Tibial nerve (tissue), 4 donors: ENCODE measurements at regions not wholly inside any gene's neighbourhood (a gene's known extent, or its start where the extent isn't known, plus 50 kb on each side); places are given as distances from the start of the nearest gene placed in this dataset.

Source experiments
- DNase-seq, 2 donors: peaks; one replicate each; pipeline ENCODE4 v3.0.0-alpha.2; 2019; ENCODE audit warnings: low spot score in 2 of 2
- H3K27ac ChIP-seq, 4 donors: fragments of 200-600 bp; sonication (generic) in 3 of 4; one replicate each; pipeline ENCODE4 v1.5.1; 2017 to 2019; ENCODE audit warnings: mild to moderate bottlenecking in 1 of 4
- H3K27me3 ChIP-seq, 2 donors: fragments of 200-600 bp; sonication (generic) in 1 of 2; one replicate each; pipeline versions ENCODE4 v1.5.1 to v1.6.0; 2017 to 2019
- H3K36me3 ChIP-seq, 3 donors: fragments of 200-600 bp; sonication (generic); one replicate each; pipeline ENCODE4 v1.5.1; 2018 to 2019
- H3K4me1 ChIP-seq, 4 donors: fragments of 200-600 bp; sonication (generic) in 3 of 4; one replicate each; pipeline ENCODE4 v1.5.1; 2017 to 2019
- H3K4me3 ChIP-seq, 4 donors: fragments of 200-600 bp; sonication (generic) in 3 of 4; one replicate each; pipeline ENCODE4 v1.5.1; 2017 to 2019; ENCODE audit warnings: mild to moderate bottlenecking in 1 of 4, moderate library complexity in 1 of 4
- H3K9me3 ChIP-seq, 4 donors: fragments of 200-600 bp; sonication (generic) in 3 of 4; one replicate each; pipeline ENCODE4 v1.5.1; 2017 to 2019
- CTCF ChIP-seq, 5 experiments: fragments of 200-600 bp in 3 of 5; fragments of 450-650 bp in 2 of 5; sonication (generic) in 3 of 5; IDR thresholded peaks; one replicate each; pipeline ENCODE4 v1.5.1; 2016 to 2019; ENCODE audit warnings: antibody characterized with exemption in 5 of 5, mild to moderate bottlenecking in 3 of 5, moderate library complexity in 2 of 5
- EP300 ChIP-seq, 2 donors: sonication (generic); formaldehyde crosslinking; IDR thresholded peaks; one replicate each; pipeline ENCODE4 v1.6.1; 2017; ENCODE audit warnings: antibody characterized with exemption in 2 of 2, mild to moderate bottlenecking in 1 of 2
- POLR2A ChIP-seq, 2 donors: fragments of 450-650 bp; IDR thresholded peaks; one replicate each; pipeline ENCODE4 v1.6.1; 2017; ENCODE audit warnings: antibody characterized with exemption in 2 of 2, mild to moderate bottlenecking in 2 of 2, moderate library complexity in 2 of 2
- WGBS, 2 donors: methylation state at CpG; one replicate each; pipeline ENCODE4 v1.1.5; 2018; 5-methylcytosine and 5-hydroxymethylcytosine counted together

GRCh38 chr10:83262434-83262833 is 876.9 kb upstream of the GHITM start:
- Histone ChIP-seq H3K27ac (no peak overlapping the region), H3K9me3 (peaks cover 0 to 8% (median 0%) of the 10 kb centered on the region in 4 donors), H3K27me3 (no peaks in the 10 kb centered on the region), H3K4me1 (no peaks in the 10 kb centered on the region), H3K4me3 (no peak overlapping the region), H3K36me3 (no peaks in the 10 kb centered on the region)
- WGBS, 2 donors: 91 to 92% methylated on average over 1 of the region's 1 CpG
- TF ChIP-seq POLR2A (IDR thresholded peaks at IDR 0.05): no peak
- TF ChIP-seq CTCF (IDR thresholded peaks at IDR 0.05): no peak
- no peak for TF ChIP-seq EP300 (IDR thresholded peaks at IDR 0.05)
- DNase-seq: no peak

- no peak for DNase-seq
- Histone ChIP-seq H3K27ac (no peak overlapping the region), H3K4me3 (no peak overlapping the region), H3K4me1 (no peaks in the 10 kb centered on the region), H3K36me3 (no peaks in the 10 kb centered on the region), H3K27me3 (no peaks in the 10 kb centered on the region), H3K9me3 (no peaks in the 10 kb centered on the region)
- no peak for TF ChIP-seq EP300 (IDR thresholded peaks at IDR 0.05)
- TF ChIP-seq CTCF (IDR thresholded peaks at IDR 0.05): no peak
- TF ChIP-seq POLR2A (IDR thresholded peaks at IDR 0.05): no peak
- 75 to 77% methylated on average over 3 of the region's 3 CpGs for WGBS, 2 donors
Observed at GRCh38 chr10:83272666-83273434, 866.5 kb upstream of the GHITM start.

GRCh38 chr10:83274088-83274487 is 865.2 kb upstream of the GHITM start:
- no peaks in the 10 kb centered on the region for H3K36me3 ChIP-seq
- no peak overlapping the region for H3K27ac ChIP-seq
- TF ChIP-seq EP300 (IDR thresholded peaks at IDR 0.05) (no peak), POLR2A (IDR thresholded peaks at IDR 0.05) (no peak), CTCF (IDR thresholded peaks at IDR 0.05) (no peak)
- no peaks in the 10 kb centered on the region for H3K27me3 ChIP-seq
- no peaks in the 10 kb centered on the region for H3K9me3 ChIP-seq
- no peak overlapping the region for H3K4me3 ChIP-seq
- H3K4me1 ChIP-seq: no peaks in the 10 kb centered on the region
- 55 to 60% methylated on average over 1 of the region's 1 CpG for WGBS, 2 donors
- no peak for DNase-seq

- Histone ChIP-seq H3K9me3 (peaks cover 0 to 9% (median 2%) of the 10 kb centered on the region in 4 donors), H3K36me3 (no peaks in the 10 kb centered on the region), H3K27ac (no peak overlapping the region), H3K4me1 (no peaks in the 10 kb centered on the region), H3K27me3 (no peaks in the 10 kb centered on the region), H3K4me3 (no peak overlapping the region)
- 72 to 82% methylated on average over 2 of the region's 2 CpGs for WGBS, 2 donors
- DNase-seq: no peak
- no peak for TF ChIP-seq CTCF (IDR thresholded peaks at IDR 0.05)
- TF ChIP-seq EP300 (IDR thresholded peaks at IDR 0.05): no peak
- TF ChIP-seq POLR2A (IDR thresholded peaks at IDR 0.05): no peak
Observed at GRCh38 chr10:83276971-83277370, 862.3 kb upstream of the GHITM start.

GRCh38 chr10:83283151-83283550 is 856.2 kb upstream of the GHITM start:
- Histone ChIP-seq H3K36me3 (no peaks in the 10 kb centered on the region), H3K27ac (no peak overlapping the region), H3K4me1 (no peaks in the 10 kb centered on the region), H3K4me3 (no peak overlapping the region), H3K27me3 (no peaks in the 10 kb centered on the region), H3K9me3 (peaks cover 0 to 13% (median 2%) of the 10 kb centered on the region in 4 donors)
- TF ChIP-seq POLR2A (IDR thresholded peaks at IDR 0.05) (no peak), CTCF (IDR thresholded peaks at IDR 0.05) (no peak), EP300 (IDR thresholded peaks at IDR 0.05) (no peak)
- DNase-seq: no peak
